GM18519 (cell line): ENCODE measurements at regions not wholly inside any gene's neighbourhood (a gene's known extent, or its start where the extent isn't known, plus 50 kb on each side); places are given as distances from the start of the nearest gene placed in this dataset.

Source experiments
- ATAC-seq: cut with Tn5 transposase; IDR thresholded peaks from one replicate; pipeline ENCODE4 v1.9.1; 2021; ENCODE audit warnings: mild to moderate bottlenecking, moderate library complexity; ENCODE audit not compliant: unreplicated experiment, low FRiP score

- no peak for ATAC-seq
These were observed 319.0 kb upstream of the PKDCC start for GRCh38 chr2:41728788-41729338.

- ATAC-seq, result no peak
These were observed 317.9 kb upstream of the PKDCC start for GRCh38 chr2:41729800-41730364.

GRCh38 chr2:41735006-41735405, 312.8 kb upstream of the PKDCC start:
- ATAC-seq, result no peak

GRCh38 chr2:41735476-41735875, 312.3 kb upstream of the PKDCC start:
- no peak for ATAC-seq

- peak; percentile 96 for ATAC-seq
These were observed 311.7 kb upstream of the PKDCC start for GRCh38 chr2:41736105-41736567.

GRCh38 chr2:41736586-41736985, 311.2 kb upstream of the PKDCC start:
- ATAC-seq, result peak; percentile 15

GRCh38 chr2:41737888-41738287, 309.9 kb upstream of the PKDCC start:
- no peak for ATAC-seq

GRCh38 chr2:41741951-41742595, 305.7 kb upstream of the PKDCC start:
- peak; percentile 100 for ATAC-seq

GRCh38 chr2:41743324-41743723, 304.5 kb upstream of the PKDCC start:
- ATAC-seq, result no peak

GRCh38 chr2:41750829-41751228, 297.0 kb upstream of the PKDCC start:
- ATAC-seq, result no peak

- ATAC-seq, result no peak
These were observed 287.9 kb upstream of the PKDCC start for GRCh38 chr2:41759880-41760279.

GRCh38 chr2:41763141-41763540, 284.7 kb upstream of the PKDCC start:
- ATAC-seq, result no peak

- no peak for ATAC-seq
These were observed 283.7 kb upstream of the PKDCC start for GRCh38 chr2:41764131-41764530.

GRCh38 chr2:41764919-41765318, 282.9 kb upstream of the PKDCC start:
- ATAC-seq, result no peak

- ATAC-seq, result no peak
These were observed 279.5 kb upstream of the PKDCC start for GRCh38 chr2:41768310-41768709.

GRCh38 chr2:41771710-41772109, 276.1 kb upstream of the PKDCC start:
- no peak for ATAC-seq

GRCh38 chr2:41772697-41773096, 275.1 kb upstream of the PKDCC start:
- ATAC-seq, result no peak

GRCh38 chr2:41774011-41774605, 273.7 kb upstream of the PKDCC start:
- ATAC-seq, result no peak

- no peak for ATAC-seq
These were observed 272.3 kb upstream of the PKDCC start for GRCh38 chr2:41775366-41776025.

GRCh38 chr2:41779888-41780287, 267.9 kb upstream of the PKDCC start:
- ATAC-seq, result no peak
